ENCODE measurements at regions not wholly inside any gene's neighbourhood (a gene's known extent, or its start where the extent isn't known, plus 50 kb on each side); places are given as distances from the start of the nearest gene placed in this dataset.

DNA sequence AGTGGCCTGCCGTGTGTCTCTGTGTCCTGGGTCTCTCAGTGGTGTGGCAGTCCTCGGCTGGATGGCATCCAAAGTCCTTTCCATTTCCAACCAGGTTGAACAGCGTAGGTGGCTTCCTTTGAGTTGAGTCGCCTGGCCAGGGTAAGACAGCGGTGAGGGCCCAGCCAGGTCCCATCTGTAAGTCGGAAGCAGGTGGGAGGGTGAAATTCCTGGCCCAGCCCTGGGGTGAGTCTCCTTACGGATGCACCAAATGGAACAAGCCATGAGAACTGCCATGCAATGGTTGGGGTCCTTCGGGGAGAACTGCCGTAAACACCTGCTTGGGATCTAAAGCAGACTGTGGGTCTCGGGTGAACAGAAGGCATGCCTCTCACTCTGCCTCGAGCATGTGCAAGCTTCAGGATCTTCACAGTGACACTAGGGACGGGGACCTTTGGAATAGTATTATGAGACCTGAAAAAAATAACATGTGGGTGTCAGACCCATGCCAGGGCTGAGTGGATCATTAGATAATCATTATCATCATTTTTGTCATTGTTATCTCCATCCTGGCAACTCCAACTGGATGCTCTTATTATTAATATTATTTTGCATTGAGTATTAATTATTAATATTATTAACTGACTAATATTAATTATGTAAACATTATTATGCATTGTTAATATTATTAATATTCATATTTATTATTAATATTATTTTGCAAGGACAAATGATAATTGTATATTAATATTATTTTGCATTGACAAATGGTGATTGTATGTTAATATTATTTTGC is 57.7 kb upstream of the LINC01488 start:
- no peak overlapping the region for H3K9ac ChIP-seq (replicated peaks; ENCODE audit: extremely low read depth, insufficient read depth, low read length)
- BruUV-seq (replicated peaks): no TSS peak
- H3K9me3 ChIP-seq (replicated peaks; ENCODE audit: control insufficient read depth, insufficient read depth, low read length): no peaks in the 10 kb centered on the region
- POLR2A ChIA-PET: no interaction called here
- H3K9me1 ChIP-seq (replicated peaks; ENCODE audit: control insufficient read depth, extremely low read depth, insufficient read depth, low read length): no peaks in the 10 kb centered on the region
- no peaks in the 10 kb centered on the region for H3K36me3 ChIP-seq (ENCODE audit: control insufficient read depth in 2 of 2, extremely low read depth in 1 of 2, insufficient read depth in 2 of 2, low read length in 2 of 2)
- no peak for DNase-seq (ENCODE audit: low read depth, low spot score)
- no peaks in the 10 kb centered on the region for H3K79me2 ChIP-seq (ENCODE audit: control insufficient read depth, insufficient read depth, low read length)
- H3K27me3 ChIP-seq (ENCODE audit: control insufficient read depth in 2 of 2, insufficient read depth in 2 of 2, low read length in 2 of 2): no peaks in the 10 kb centered on the region
- no peaks in the 10 kb centered on the region for H3K4me1 ChIP-seq (ENCODE audit: control insufficient read depth, extremely low read depth, insufficient read depth, low read length)
- CTCF ChIA-PET: no interaction called here
- FAIRE-seq: no peak
- dilution Hi-C loops (cut with MboI; ENCODE audit: extremely low pct_ligation_motif_present, low sequenced_read_pairs) (no loop called here), intact Hi-C loops (cut with micrococcal nuclease) (no loop called here)
- H3K4me2 ChIP-seq (ENCODE audit: insufficient read depth, low read length): no peak overlapping the region
- H3K27ac ChIP-seq (ENCODE audit: insufficient read depth, low read depth, low read length): no peak overlapping the region
- no peak overlapping the region for H2AFZ ChIP-seq (ENCODE audit: low read depth, low read length)
- no peaks in the 10 kb centered on the region for H4K20me1 ChIP-seq (replicated peaks; ENCODE audit: control insufficient read depth, extremely low read depth, insufficient read depth, low read length)
- no peak overlapping the region for H3K4me3 ChIP-seq (replicated peaks in 1 of 3; ENCODE audit: insufficient read depth in 1 of 3, low read depth in 1 of 3, low read length in 3 of 3)
- no peak for TF ChIP-seq MYC (IDR thresholded peaks at IDR 0.05; ENCODE audit: low read depth, low read length)
- TF ChIP-seq POLR2A (IDR thresholded peaks at IDR 0.05; ENCODE audit: low read depth, low read length): no peak
- TF ChIP-seq, protein P1, sequence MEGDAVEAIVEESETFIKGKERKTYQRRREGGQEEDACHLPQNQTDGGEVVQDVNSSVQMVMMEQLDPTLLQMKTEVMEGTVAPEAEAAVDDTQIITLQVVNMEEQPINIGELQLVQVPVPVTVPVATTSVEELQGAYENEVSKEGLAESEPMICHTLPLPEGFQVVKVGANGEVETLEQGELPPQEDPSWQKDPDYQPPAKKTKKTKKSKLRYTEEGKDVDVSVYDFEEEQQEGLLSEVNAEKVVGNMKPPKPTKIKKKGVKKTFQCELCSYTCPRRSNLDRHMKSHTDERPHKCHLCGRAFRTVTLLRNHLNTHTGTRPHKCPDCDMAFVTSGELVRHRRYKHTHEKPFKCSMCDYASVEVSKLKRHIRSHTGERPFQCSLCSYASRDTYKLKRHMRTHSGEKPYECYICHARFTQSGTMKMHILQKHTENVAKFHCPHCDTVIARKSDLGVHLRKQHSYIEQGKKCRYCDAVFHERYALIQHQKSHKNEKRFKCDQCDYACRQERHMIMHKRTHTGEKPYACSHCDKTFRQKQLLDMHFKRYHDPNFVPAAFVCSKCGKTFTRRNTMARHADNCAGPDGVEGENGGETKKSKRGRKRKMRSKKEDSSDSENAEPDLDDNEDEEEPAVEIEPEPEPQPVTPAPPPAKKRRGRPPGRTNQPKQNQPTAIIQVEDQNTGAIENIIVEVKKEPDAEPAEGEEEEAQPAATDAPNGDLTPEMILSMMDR (IDR thresholded peaks at IDR 0.05; ENCODE audit: extremely low read depth in 1 of 2, insufficient read depth in 1 of 2, low read depth in 1 of 2, low read length in 2 of 2): no peak
- TF ChIP-seq POLR2AphosphoS5 (IDR thresholded peaks at IDR 0.05; ENCODE audit: insufficient read depth, low read depth, low read length): no peak
- TF ChIP-seq GATA2 (IDR thresholded peaks at IDR 0.05; ENCODE audit: insufficient read depth, insufficient read length, low read depth, low read length): no peak
- TF ChIP-seq, protein P2, sequence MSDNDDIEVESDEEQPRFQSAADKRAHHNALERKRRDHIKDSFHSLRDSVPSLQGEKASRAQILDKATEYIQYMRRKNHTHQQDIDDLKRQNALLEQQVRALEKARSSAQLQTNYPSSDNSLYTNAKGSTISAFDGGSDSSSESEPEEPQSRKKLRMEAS (IDR thresholded peaks at IDR 0.05; ENCODE audit: insufficient read depth, insufficient read length): no peak
- no peak for TF ChIP-seq JUN (IDR thresholded peaks at IDR 0.05; ENCODE audit: borderline replicate concordance, insufficient read depth, insufficient read length, low read depth)
- TF ChIP-seq EZH2 (IDR thresholded peaks at IDR 0.05; ENCODE audit: borderline replicate concordance, low read depth, low read length, severe bottlenecking): no peak
- TF ChIP-seq FOS (IDR thresholded peaks at IDR 0.05; ENCODE audit: borderline replicate concordance, insufficient read depth, low read length): no peak
